HG03521 (cell line): ENCODE measurements at regions not wholly inside any gene's neighbourhood (a gene's known extent, or its start where the extent isn't known, plus 50 kb on each side); places are given as distances from the start of the nearest gene placed in this dataset.

Experiments used
- ATAC-seq: cut with Tn5 transposase; IDR thresholded peaks from one replicate; pipeline ENCODE4 v1.9.1; 2021; ENCODE audit warnings: mild to moderate bottlenecking, moderate library complexity; ENCODE audit not compliant: unreplicated experiment

- no peak for ATAC-seq
These were observed 70.4 kb downstream of the RCN1 start for GRCh38 chr11:32161293-32161692.

DNA sequence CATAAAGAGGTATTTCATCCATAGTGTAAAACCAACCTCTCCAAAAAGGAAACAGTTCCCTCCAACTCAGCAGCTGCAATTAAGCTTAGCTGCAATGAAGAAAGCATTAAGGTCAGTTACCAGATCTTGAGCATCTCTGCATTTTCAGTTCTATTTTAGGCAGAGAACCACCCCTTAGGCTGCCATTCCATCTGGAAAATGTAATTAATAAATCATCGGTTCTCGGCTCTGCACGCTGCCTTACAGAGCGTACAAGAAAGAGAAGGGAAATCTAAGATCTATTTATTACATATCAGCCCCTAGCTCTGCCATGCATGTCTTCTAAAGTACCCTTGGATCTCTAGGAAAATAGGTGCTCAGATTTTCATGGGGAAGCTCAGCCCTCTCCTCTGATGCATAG, 71.5 kb downstream of the RCN1 start:
- no peak for ATAC-seq

- ATAC-seq, result no peak
These were observed 72.0 kb downstream of the RCN1 start for GRCh38 chr11:32162906-32163305.

DNA sequence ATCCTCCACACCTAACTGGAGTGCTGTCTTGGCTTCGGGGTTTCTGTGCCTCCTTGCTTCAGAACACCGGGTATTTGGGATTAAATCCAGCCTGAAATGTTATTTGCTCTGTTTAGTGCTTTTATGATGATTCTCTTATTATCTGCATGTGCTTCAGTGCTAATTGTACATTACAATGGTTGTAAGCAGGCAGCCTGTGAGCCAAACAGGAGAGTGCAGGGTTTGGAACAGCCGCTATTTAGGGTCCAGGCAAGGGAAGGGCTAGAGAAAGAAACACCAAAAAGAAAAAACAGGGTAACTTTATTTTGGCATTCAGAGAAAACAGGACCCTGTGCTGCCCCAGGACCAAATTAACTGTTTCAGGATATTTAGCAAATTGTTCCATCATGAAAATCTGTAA, 72.7 kb downstream of the RCN1 start:
- ATAC-seq, result no peak

DNA sequence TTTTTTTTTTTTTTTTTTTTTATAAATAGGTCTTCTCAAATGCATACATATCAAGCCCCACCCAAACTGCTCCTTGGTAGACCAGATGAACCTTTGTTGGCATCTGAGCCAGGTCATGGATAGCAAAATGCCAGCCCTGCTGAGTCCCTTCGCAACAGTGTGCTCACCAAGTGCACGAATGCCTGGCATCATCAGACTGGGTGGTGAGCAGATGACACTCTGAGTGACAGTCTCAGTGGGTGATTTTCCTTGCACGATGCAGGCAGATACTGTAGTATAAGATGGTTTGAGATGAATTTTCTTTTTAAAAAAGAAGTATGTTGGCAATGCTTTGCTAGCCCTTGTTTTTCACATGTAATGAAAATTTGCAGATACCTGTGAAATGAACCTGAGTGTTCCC, 74.0 kb downstream of the RCN1 start:
- ATAC-seq, result no peak

GRCh38 chr11:32168924-32169323, 78.0 kb downstream of the RCN1 start:
- no peak for ATAC-seq

DNA sequence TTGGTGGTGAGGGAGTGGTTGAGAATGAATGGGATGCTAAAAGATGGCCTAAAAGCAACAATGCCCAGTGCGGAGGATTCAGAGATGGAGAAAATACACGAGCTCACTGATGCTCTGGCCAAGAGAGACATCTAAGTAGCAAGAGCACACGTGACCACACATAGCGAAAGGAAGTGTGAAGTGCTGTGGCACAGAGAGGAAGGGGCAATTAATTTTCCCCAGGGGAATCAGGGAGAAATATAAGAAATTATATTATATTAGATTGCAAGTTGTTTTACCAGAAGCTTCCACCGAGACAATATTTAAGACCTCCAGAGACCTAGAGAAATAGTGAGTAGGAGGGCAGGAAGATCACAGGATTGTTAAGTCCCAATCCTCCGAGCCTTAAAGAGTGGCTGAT, 80.6 kb downstream of the RCN1 start:
- no peak for ATAC-seq

GRCh38 chr11:32172041-32172847, 81.4 kb downstream of the RCN1 start:
- no peak for ATAC-seq

DNA sequence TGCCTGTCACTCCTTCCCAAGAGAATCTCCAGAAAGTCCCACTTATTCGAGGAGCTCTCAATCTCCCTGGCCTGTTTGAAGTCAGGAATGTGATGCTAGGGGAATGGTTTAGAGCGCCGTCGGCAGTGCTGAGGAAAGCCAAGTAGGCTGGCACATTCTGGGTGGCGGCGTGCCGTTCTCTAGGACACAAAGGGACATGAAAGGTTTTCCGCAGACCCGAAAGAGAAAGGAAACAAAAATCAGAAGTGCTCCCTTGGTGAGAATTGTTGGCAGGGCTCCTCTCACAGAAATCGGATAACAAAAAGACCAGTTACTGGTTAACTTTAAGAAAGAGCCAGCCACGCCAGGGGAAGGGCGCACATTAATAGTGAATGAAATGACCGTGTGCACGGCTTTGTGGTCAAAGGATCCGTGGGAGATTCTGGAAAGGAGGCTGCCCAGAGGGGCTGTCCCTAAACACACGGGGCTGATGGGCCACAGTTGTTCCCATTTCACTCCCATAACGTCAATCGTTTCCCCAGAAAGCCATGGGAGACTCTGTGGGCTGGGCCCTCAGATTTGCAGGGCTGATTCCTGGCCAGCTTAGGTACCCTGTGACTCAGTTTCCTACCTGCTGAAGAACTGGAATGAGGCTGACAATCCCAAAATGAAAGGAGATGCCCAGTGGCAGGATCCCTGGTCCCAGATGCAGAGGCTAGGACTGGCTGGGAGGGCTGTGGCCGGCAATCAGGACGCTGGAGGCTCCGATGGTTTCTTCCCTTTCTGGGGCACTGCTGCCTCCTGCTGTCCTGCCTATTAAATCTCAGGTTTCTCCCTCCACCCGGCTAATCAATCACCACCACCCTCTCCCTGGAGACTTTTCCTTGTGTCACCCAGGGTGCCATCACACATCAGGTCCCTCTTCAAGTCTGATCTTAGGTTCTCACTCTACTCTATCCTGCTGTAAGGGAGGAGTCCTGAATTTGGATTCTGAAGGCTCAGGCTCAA, 82.3 kb downstream of the RCN1 start:
- no peak for ATAC-seq

DNA sequence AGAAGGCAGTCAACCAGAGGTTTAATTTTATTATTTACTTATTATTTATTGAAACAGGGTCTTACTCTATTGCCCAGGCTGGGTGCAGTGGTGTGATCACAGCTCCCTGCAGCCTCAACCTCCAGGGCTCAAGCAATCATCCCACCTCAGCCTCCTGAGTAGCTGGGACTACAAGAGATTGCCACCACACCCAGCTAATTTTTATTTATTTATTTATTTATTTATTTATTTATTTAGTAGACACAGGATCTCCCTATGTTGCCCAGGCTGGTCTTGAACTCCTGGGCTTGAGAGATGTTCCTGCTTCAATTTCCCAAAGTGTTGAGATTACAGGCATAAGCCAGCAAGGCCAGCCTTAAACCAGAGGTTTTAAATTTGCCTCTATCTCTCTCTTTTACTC, 83.1 kb downstream of the RCN1 start:
- ATAC-seq, result no peak

GRCh38 chr11:32176223-32176934, 85.5 kb downstream of the RCN1 start:
- peak; percentile 76 for ATAC-seq

- ATAC-seq, result no peak
These were observed 87.8 kb downstream of the RCN1 start for GRCh38 chr11:32178692-32179091.

DNA sequence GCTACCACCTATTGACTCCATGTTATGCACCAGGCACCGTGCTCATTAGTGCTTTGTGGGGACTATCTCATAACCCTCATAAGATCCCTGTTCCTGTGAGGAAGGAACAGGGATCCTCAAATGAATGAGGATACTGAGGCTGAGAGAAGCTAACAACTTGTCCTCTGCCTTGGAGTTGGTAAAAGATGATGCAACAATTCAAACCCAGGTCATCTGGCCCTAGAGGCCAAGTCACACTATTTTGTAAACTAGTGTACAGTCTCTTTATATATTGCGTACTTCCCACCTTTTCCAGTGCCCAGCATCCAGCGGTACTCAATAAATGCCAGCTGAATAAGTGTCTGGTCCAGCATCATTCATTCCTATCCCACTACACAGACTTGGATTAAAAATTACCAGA, 92.6 kb downstream of the RCN1 start:
- no peak for ATAC-seq

DNA sequence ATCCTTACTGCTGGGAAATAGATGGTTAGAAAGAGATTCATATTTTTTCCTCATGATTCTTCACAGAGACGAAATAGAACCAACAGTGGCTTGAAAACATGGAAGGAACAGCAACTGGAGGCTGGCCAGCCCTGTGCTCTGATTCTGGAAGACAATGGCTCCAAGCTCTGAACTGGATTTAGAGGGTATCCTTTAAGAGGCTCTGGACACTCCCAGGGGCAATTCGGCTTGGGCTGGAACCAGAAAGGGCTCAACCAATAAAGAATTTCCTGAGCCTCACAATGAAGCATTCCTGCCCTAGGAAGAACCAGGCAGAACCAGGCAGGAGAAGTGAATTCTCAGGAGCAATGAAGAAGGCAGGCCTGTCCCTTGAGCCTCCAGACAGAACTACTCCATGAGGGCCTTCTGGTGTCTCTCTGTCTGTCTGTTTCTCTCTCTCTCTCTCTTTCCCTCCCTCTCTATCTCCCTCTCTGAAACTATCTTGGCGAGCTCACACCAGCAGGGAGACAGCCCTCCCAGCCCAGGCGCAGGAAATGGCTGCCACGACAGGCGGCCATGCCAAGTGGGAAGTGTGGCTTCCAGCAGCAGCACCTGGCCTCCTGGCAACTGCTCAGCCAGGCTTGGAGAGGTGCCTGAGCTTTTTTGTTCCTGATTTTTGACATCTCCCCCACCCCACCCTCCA, 93.3 kb downstream of the RCN1 start:
- peak; percentile 17 for ATAC-seq

- ATAC-seq, result peak; percentile 45
These were observed 94.0 kb downstream of the RCN1 start for GRCh38 chr11:32184723-32185376.

- no peak for ATAC-seq
These were observed 95.2 kb downstream of the RCN1 start for GRCh38 chr11:32186118-32186517.

DNA sequence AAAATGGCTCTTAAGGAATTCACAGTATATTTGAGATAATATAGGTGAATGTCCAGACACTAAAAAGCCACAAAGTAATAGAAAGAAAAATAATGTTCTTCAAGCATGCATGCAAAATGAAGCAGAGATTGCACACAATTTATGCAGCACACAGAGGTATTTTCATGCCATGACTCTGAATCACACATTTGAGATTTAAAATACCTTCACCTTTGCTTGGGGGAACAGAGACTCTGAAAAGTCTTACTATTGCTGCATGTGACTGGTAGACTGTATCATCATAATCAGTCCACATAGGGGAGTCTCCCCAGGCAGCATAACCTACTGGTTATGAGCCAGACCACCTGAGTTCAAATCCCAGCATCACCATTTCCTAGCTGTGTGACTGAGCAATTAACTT, 96.2 kb downstream of the RCN1 start:
- ATAC-seq, result no peak

- no peak for ATAC-seq
These were observed 97.9 kb downstream of the RCN1 start for GRCh38 chr11:32188785-32189184.

- ATAC-seq, result no peak
These were observed 105.3 kb downstream of the RCN1 start for GRCh38 chr11:32196137-32196536.

DNA sequence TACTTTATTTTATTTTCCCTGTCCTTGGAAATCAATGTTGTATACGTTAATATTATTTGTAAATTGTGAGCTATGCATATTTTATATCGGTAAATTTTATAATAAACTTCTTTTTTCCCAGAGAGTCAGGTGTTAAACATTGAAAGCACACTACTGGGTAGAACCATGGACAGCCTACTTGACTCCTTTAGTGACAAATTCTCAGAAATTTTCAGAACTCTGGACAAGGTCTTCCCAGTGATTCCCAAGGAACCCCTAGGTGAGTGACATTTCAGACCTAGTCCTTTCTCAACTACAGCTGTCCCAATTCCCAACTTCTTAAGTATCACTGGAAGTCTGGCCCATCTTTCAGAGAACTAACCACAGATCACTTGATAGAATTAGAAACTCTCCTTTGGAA, 107.2 kb downstream of the RCN1 start:
- no peak for ATAC-seq
